ENCODE measurements at regions not wholly inside any gene's neighbourhood (a gene's known extent, or its start where the extent isn't known, plus 50 kb on each side); places are given as distances from the start of the nearest gene placed in this dataset.

GRCh38 chr18:46279673-46280072 is 175.5 kb downstream of the HAUS1 start:
- TF ChIP-seq TSHZ2 (CRISPR knock-in tag; IDR thresholded peaks at IDR 0.05) (no peak), RARB (CRISPR knock-in tag; IDR thresholded peaks at IDR 0.05) (no peak), ISL1 (CRISPR knock-in tag; IDR thresholded peaks at IDR 0.05) (no peak), PATZ1 (CRISPR knock-in tag; IDR thresholded peaks at IDR 0.05; ENCODE audit: borderline replicate concordance) (no peak), ZFP3 (CRISPR knock-in tag; IDR thresholded peaks at IDR 0.05) (no peak), CSDC2 (CRISPR knock-in tag; IDR thresholded peaks at IDR 0.05) (no peak), GLIS3 (CRISPR knock-in tag; IDR thresholded peaks at IDR 0.05) (no peak), ARNTL (CRISPR knock-in tag; IDR thresholded peaks at IDR 0.05; ENCODE audit: borderline replicate concordance, low read depth) (no peak), ZNF70 (CRISPR knock-in tag; IDR thresholded peaks at IDR 0.05) (no peak), CSRNP3 (CRISPR knock-in tag; IDR thresholded peaks at IDR 0.05) (no peak), CREB5 (CRISPR knock-in tag; IDR thresholded peaks at IDR 0.05; ENCODE audit: low read depth) (no peak), ZFP30 (CRISPR knock-in tag; IDR thresholded peaks at IDR 0.05) (no peak)

Measured in SK-N-SH treated with all-trans-retinoic acid at 6 μM for 48 hours (cell line).